ENCODE measurements at regions not wholly inside any gene's neighbourhood (a gene's known extent, or its start where the extent isn't known, plus 50 kb on each side); places are given as distances from the start of the nearest gene placed in this dataset.

- no peaks in the 10 kb centered on the region for H3K4me1 ChIP-seq (ENCODE audit: control insufficient read depth in 5 of 5, insufficient read depth in 5 of 5, low read length in 5 of 5)
- no peak overlapping the region for H3K4me3 ChIP-seq (ENCODE audit: low read depth in 1 of 5, low read length in 5 of 5)
- no peaks in the 10 kb centered on the region for H3K27me3 ChIP-seq (ENCODE audit: control insufficient read depth in 5 of 5, insufficient read depth in 4 of 5, low read length in 5 of 5)
- H3K9me3 ChIP-seq (ENCODE audit: control insufficient read depth in 5 of 5, low read length in 5 of 5), result no peaks in the 10 kb centered on the region
- no peak overlapping the region for H3K9ac ChIP-seq (ENCODE audit: low read length in 5 of 5)
- H3K36me3 ChIP-seq (ENCODE audit: control insufficient read depth in 5 of 5, insufficient read depth in 5 of 5, low read length in 5 of 5), result no peaks in the 10 kb centered on the region
- H3K27ac ChIP-seq (ENCODE audit: low read depth, low read length), result no peak overlapping the region
These were observed 189.7 kb upstream of the SLC27A6 start for GRCh38 chr5:128775558-128775957.

- Histone ChIP-seq H3K9me3 (ENCODE audit: control insufficient read depth in 5 of 5, low read length in 5 of 5) (no peaks in the 10 kb centered on the region), H3K9ac (ENCODE audit: low read length in 5 of 5) (no peak overlapping the region), H3K27ac (ENCODE audit: low read depth, low read length) (no peak overlapping the region), H3K27me3 (ENCODE audit: control insufficient read depth in 5 of 5, insufficient read depth in 4 of 5, low read length in 5 of 5) (no peaks in the 10 kb centered on the region), H3K4me3 (ENCODE audit: low read depth in 1 of 5, low read length in 5 of 5) (no peak overlapping the region), H3K36me3 (ENCODE audit: control insufficient read depth in 5 of 5, insufficient read depth in 5 of 5, low read length in 5 of 5) (no peaks in the 10 kb centered on the region), H3K4me1 (ENCODE audit: control insufficient read depth in 5 of 5, insufficient read depth in 5 of 5, low read length in 5 of 5) (peaks cover 0 to 3% (median 2%) of the 10 kb centered on the region in 5 donors)
These were observed 188.2 kb upstream of the SLC27A6 start for GRCh38 chr5:128777052-128777451.

GRCh38 chr5:128778474-128778873, 186.8 kb upstream of the SLC27A6 start:
- Histone ChIP-seq H3K27ac (ENCODE audit: low read depth, low read length) (no peak overlapping the region), H3K9ac (ENCODE audit: low read length in 5 of 5) (no peak overlapping the region), H3K36me3 (ENCODE audit: control insufficient read depth in 5 of 5, insufficient read depth in 5 of 5, low read length in 5 of 5) (no peaks in the 10 kb centered on the region), H3K27me3 (ENCODE audit: control insufficient read depth in 5 of 5, insufficient read depth in 4 of 5, low read length in 5 of 5) (no peaks in the 10 kb centered on the region), H3K9me3 (ENCODE audit: control insufficient read depth in 5 of 5, low read length in 5 of 5) (no peaks in the 10 kb centered on the region), H3K4me3 (ENCODE audit: low read depth in 1 of 5, low read length in 5 of 5) (no peak overlapping the region), H3K4me1 (ENCODE audit: control insufficient read depth in 5 of 5, insufficient read depth in 5 of 5, low read length in 5 of 5) (peaks cover 0 to 10% (median 8%) of the 10 kb centered on the region in 5 donors)

- Histone ChIP-seq H3K9me3 (ENCODE audit: control insufficient read depth in 5 of 5, low read length in 5 of 5) (no peaks in the 10 kb centered on the region), H3K4me3 (ENCODE audit: low read depth in 1 of 5, low read length in 5 of 5) (no peak overlapping the region), H3K27me3 (ENCODE audit: control insufficient read depth in 5 of 5, insufficient read depth in 4 of 5, low read length in 5 of 5) (no peaks in the 10 kb centered on the region), H3K4me1 (ENCODE audit: control insufficient read depth in 5 of 5, insufficient read depth in 5 of 5, low read length in 5 of 5) (peaks cover 0 to 10% (median 8%) of the 10 kb centered on the region in 5 donors), H3K9ac (ENCODE audit: low read length in 5 of 5) (no peak overlapping the region), H3K27ac (ENCODE audit: low read depth, low read length) (peak overlapping the region; percentile 21), H3K36me3 (ENCODE audit: control insufficient read depth in 5 of 5, insufficient read depth in 5 of 5, low read length in 5 of 5) (no peaks in the 10 kb centered on the region)
These were observed 182.8 kb upstream of the SLC27A6 start for GRCh38 chr5:128782446-128782845.

- Histone ChIP-seq H3K27ac (ENCODE audit: low read depth, low read length) (no peak overlapping the region), H3K9me3 (ENCODE audit: control insufficient read depth in 5 of 5, low read length in 5 of 5) (no peaks in the 10 kb centered on the region), H3K27me3 (ENCODE audit: control insufficient read depth in 5 of 5, insufficient read depth in 4 of 5, low read length in 5 of 5) (no peaks in the 10 kb centered on the region), H3K36me3 (ENCODE audit: control insufficient read depth in 5 of 5, insufficient read depth in 5 of 5, low read length in 5 of 5) (no peaks in the 10 kb centered on the region), H3K9ac (ENCODE audit: low read length in 5 of 5) (no peak overlapping the region), H3K4me3 (ENCODE audit: low read depth in 1 of 5, low read length in 5 of 5) (no peak overlapping the region), H3K4me1 (ENCODE audit: control insufficient read depth in 5 of 5, insufficient read depth in 5 of 5, low read length in 5 of 5) (peaks cover 0 to 10% (median 8%) of the 10 kb centered on the region in 5 donors)
These were observed 180.6 kb upstream of the SLC27A6 start for GRCh38 chr5:128784726-128785125.

- no peak overlapping the region for H3K9ac ChIP-seq (ENCODE audit: low read length in 5 of 5)
These were observed 174.0 kb upstream of the SLC27A6 start for GRCh38 chr5:128791312-128791711.

GRCh38 chr5:128796506-128796905, 168.8 kb upstream of the SLC27A6 start:
- Histone ChIP-seq H3K9ac (ENCODE audit: low read length in 5 of 5) (no peak overlapping the region), H3K27me3 (ENCODE audit: control insufficient read depth in 5 of 5, insufficient read depth in 4 of 5, low read length in 5 of 5) (no peaks in the 10 kb centered on the region), H3K4me3 (ENCODE audit: low read depth in 1 of 5, low read length in 5 of 5) (no peak overlapping the region), H3K4me1 (ENCODE audit: control insufficient read depth in 5 of 5, insufficient read depth in 5 of 5, low read length in 5 of 5) (no peaks in the 10 kb centered on the region), H3K36me3 (ENCODE audit: control insufficient read depth in 5 of 5, insufficient read depth in 5 of 5, low read length in 5 of 5) (no peaks in the 10 kb centered on the region), H3K9me3 (ENCODE audit: control insufficient read depth in 5 of 5, low read length in 5 of 5) (no peaks in the 10 kb centered on the region), H3K27ac (ENCODE audit: low read depth, low read length) (no peak overlapping the region)

More at GRCh38 chr5:128791312-128791711, 174.0 kb upstream of the SLC27A6 start:
- H3K27me3 ChIP-seq (ENCODE audit: control insufficient read depth in 5 of 5, insufficient read depth in 4 of 5, low read length in 5 of 5), result no peaks in the 10 kb centered on the region
- H3K27ac ChIP-seq (ENCODE audit: low read depth, low read length), result no peak overlapping the region
- H3K4me1 ChIP-seq (ENCODE audit: control insufficient read depth in 5 of 5, insufficient read depth in 5 of 5, low read length in 5 of 5), result no peaks in the 10 kb centered on the region
- H3K4me3 ChIP-seq (ENCODE audit: low read depth in 1 of 5, low read length in 5 of 5), result no peak overlapping the region
- no peaks in the 10 kb centered on the region for H3K9me3 ChIP-seq (ENCODE audit: control insufficient read depth in 5 of 5, low read length in 5 of 5)
- no peaks in the 10 kb centered on the region for H3K36me3 ChIP-seq (ENCODE audit: control insufficient read depth in 5 of 5, insufficient read depth in 5 of 5, low read length in 5 of 5)

- no peak overlapping the region for H3K4me3 ChIP-seq (ENCODE audit: low read depth in 1 of 5, low read length in 5 of 5)
- H3K36me3 ChIP-seq (ENCODE audit: control insufficient read depth in 5 of 5, insufficient read depth in 5 of 5, low read length in 5 of 5), result no peaks in the 10 kb centered on the region
- H3K9ac ChIP-seq (ENCODE audit: low read length in 5 of 5), result no peak overlapping the region
- no peaks in the 10 kb centered on the region for H3K4me1 ChIP-seq (ENCODE audit: control insufficient read depth in 5 of 5, insufficient read depth in 5 of 5, low read length in 5 of 5)
- H3K27me3 ChIP-seq (ENCODE audit: control insufficient read depth in 5 of 5, insufficient read depth in 4 of 5, low read length in 5 of 5), result no peaks in the 10 kb centered on the region
- H3K9me3 ChIP-seq (ENCODE audit: control insufficient read depth in 5 of 5, low read length in 5 of 5), result no peaks in the 10 kb centered on the region
- no peak overlapping the region for H3K27ac ChIP-seq (ENCODE audit: low read depth, low read length)
These were observed 166.4 kb upstream of the SLC27A6 start for GRCh38 chr5:128798871-128799270.

- Histone ChIP-seq H3K9me3 (ENCODE audit: control insufficient read depth in 5 of 5, low read length in 5 of 5) (no peaks in the 10 kb centered on the region), H3K27me3 (ENCODE audit: control insufficient read depth in 5 of 5, insufficient read depth in 4 of 5, low read length in 5 of 5) (no peaks in the 10 kb centered on the region), H3K36me3 (ENCODE audit: control insufficient read depth in 5 of 5, insufficient read depth in 5 of 5, low read length in 5 of 5) (no peaks in the 10 kb centered on the region), H3K9ac (ENCODE audit: low read length in 5 of 5) (no peak overlapping the region), H3K4me3 (ENCODE audit: low read depth in 1 of 5, low read length in 5 of 5) (no peak overlapping the region), H3K27ac (ENCODE audit: low read depth, low read length) (no peak overlapping the region), H3K4me1 (ENCODE audit: control insufficient read depth in 5 of 5, insufficient read depth in 5 of 5, low read length in 5 of 5) (no peaks in the 10 kb centered on the region)
These were observed 165.3 kb upstream of the SLC27A6 start for GRCh38 chr5:128799945-128800344.

- Histone ChIP-seq H3K9ac (ENCODE audit: low read length in 5 of 5) (no peak overlapping the region), H3K36me3 (ENCODE audit: control insufficient read depth in 5 of 5, insufficient read depth in 5 of 5, low read length in 5 of 5) (no peaks in the 10 kb centered on the region)
These were observed 164.9 kb upstream of the SLC27A6 start for GRCh38 chr5:128800377-128800776.

More at GRCh38 chr5:128800377-128800776, 164.9 kb upstream of the SLC27A6 start:
- Histone ChIP-seq H3K4me3 (ENCODE audit: low read depth in 1 of 5, low read length in 5 of 5) (no peak overlapping the region), H3K27ac (ENCODE audit: low read depth, low read length) (no peak overlapping the region), H3K27me3 (ENCODE audit: control insufficient read depth in 5 of 5, insufficient read depth in 4 of 5, low read length in 5 of 5) (no peaks in the 10 kb centered on the region), H3K4me1 (ENCODE audit: control insufficient read depth in 5 of 5, insufficient read depth in 5 of 5, low read length in 5 of 5) (no peaks in the 10 kb centered on the region), H3K9me3 (ENCODE audit: control insufficient read depth in 5 of 5, low read length in 5 of 5) (no peaks in the 10 kb centered on the region)
